GM21390 (cell line): ENCODE measurements at regions not wholly inside any gene's neighbourhood (a gene's known extent, or its start where the extent isn't known, plus 50 kb on each side); places are given as distances from the start of the nearest gene placed in this dataset.
"Not testable (repeated sequence)": the region's sequence is repeated elsewhere in the genome, so short reads cannot be mapped to it uniquely, and the experiment has no call there.

Experiments used
- ATAC-seq: cut with Tn5 transposase; IDR thresholded peaks from one replicate; pipeline ENCODE4 v1.9.1; 2021; ENCODE audit not compliant: unreplicated experiment

GRCh38 chr9:68593760-68594159, 53.1 kb upstream of the TMEM252 start:
- ATAC-seq = not testable (repeated sequence)

- no peak for ATAC-seq
Observed at GRCh38 chr9:68595868-68596267, 55.2 kb upstream of the TMEM252 start.

GRCh38 chr9:68597362-68597997, 56.8 kb upstream of the TMEM252 start:
- no peak for ATAC-seq

GRCh38 chr9:68599826-68600225, 59.1 kb upstream of the TMEM252 start:
- no peak for ATAC-seq

GRCh38 chr9:68601081-68601480, 60.4 kb upstream of the TMEM252 start:
- no peak for ATAC-seq

GRCh38 chr9:68603371-68603770, 62.7 kb upstream of the TMEM252 start:
- ATAC-seq = no peak

GRCh38 chr9:68608763-68609162, 68.1 kb upstream of the TMEM252 start:
- no peak for ATAC-seq

GRCh38 chr9:68609901-68610415, 69.3 kb upstream of the TMEM252 start:
- no peak for ATAC-seq

- no peak for ATAC-seq
Observed at GRCh38 chr9:68614121-68614520, 73.4 kb upstream of the TMEM252 start.

- ATAC-seq = not testable (repeated sequence)
Observed at GRCh38 chr9:68617011-68617410, 76.3 kb upstream of the TMEM252 start.

- no peak for ATAC-seq
Observed at GRCh38 chr9:68619072-68619471, 78.4 kb upstream of the TMEM252 start.

- no peak for ATAC-seq
Observed at GRCh38 chr9:68619636-68620035, 79.0 kb upstream of the TMEM252 start.

GRCh38 chr9:68625559-68625958, 79.5 kb upstream of the PIP5K1B start:
- ATAC-seq = no peak

GRCh38 chr9:68626526-68626925, 78.5 kb upstream of the PIP5K1B start:
- no peak for ATAC-seq

GRCh38 chr9:68627104-68627503, 77.9 kb upstream of the PIP5K1B start:
- no peak for ATAC-seq

GRCh38 chr9:68627594-68627993, 77.4 kb upstream of the PIP5K1B start:
- no peak for ATAC-seq

- no peak for ATAC-seq
Observed at GRCh38 chr9:68629042-68629441, 76.0 kb upstream of the PIP5K1B start.

GRCh38 chr9:68631811-68632210, 73.2 kb upstream of the PIP5K1B start:
- no peak for ATAC-seq

GRCh38 chr9:68637020-68637419, 68.0 kb upstream of the PIP5K1B start:
- no peak for ATAC-seq

- not testable (repeated sequence) for ATAC-seq
Observed at GRCh38 chr9:68639261-68639660, 65.8 kb upstream of the PIP5K1B start.

- peak; percentile 31 for ATAC-seq
Observed at GRCh38 chr9:68640421-68641089, 64.5 kb upstream of the PIP5K1B start.
